SK-MEL-5 (cell line): ENCODE measurements at regions not wholly inside any gene's neighbourhood (a gene's known extent, or its start where the extent isn't known, plus 50 kb on each side); places are given as distances from the start of the nearest gene placed in this dataset.
A peak's percentile ranks its signal among the peaks of the same experiment; 100 is the strongest.
"Not testable (repeated sequence)": the region's sequence is repeated elsewhere in the genome, so short reads cannot be mapped to it uniquely, and the experiment has no call there.

ENCODE experiments used
- DNase-seq: peaks from one replicate; pipeline ENCODE4 v3.0.0-alpha.2; 2016; ENCODE audit warnings: low read depth, low spot score
- in situ Hi-C: cut with HindIII; loops from 2 replicates; pipeline ENCODE4 v1.10.0; 2016; ENCODE audit warnings: low sequenced_read_pairs, high pct_unique_total_duplicates, low pct_unique_long_range_greater_than_20kb

DNA sequence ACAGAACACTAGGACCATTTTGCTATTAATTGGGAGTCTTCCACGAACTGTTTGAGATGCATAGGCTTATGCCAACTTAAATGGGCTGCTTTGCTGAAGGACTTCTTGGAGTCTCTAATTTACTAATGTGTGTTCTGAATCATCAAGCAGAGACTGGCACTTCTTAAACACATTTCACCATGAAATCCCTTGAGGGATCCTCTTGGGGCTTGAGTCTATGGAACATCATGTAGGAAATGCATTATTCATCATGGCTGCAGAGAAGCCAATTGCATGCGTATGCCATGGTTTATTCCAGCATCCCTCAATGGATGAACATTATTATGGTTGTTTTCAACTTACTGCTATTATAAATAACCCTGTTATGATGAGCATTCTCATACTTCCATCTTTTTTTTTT, 73.4 kb downstream of the FGD2 start:
- no peak for DNase-seq
- in situ Hi-C loops, result no loop called here

DNA sequence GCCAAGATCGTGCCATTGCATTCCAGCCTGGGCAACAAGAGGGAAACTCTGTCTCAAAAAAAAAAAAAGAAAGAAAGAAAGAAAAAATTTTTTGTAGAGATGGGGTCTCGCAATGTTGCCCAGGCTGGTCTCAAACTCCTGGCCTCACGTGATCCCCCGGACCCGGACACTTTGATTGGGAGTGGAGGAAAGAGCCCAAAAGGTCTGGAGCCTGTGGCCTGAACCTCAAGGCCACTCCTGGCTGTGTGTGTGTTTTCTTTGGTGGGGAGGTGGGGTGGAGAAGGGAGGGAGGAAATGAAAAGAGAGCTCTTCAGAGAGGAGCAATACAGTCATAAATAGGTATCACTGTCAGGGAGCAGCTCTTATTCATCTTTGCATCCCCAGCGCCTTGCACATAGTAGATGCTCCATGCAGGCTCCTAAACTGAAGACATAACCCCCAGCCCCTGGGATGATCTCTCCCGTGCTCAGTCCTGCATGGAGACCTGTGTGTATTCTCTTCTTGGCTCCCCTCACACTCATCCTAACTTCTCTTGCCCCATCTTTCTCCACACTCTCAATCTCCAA, 75.7 kb downstream of the FGD2 start:
- in situ Hi-C loops, result no loop called here
- no peak for DNase-seq

DNA sequence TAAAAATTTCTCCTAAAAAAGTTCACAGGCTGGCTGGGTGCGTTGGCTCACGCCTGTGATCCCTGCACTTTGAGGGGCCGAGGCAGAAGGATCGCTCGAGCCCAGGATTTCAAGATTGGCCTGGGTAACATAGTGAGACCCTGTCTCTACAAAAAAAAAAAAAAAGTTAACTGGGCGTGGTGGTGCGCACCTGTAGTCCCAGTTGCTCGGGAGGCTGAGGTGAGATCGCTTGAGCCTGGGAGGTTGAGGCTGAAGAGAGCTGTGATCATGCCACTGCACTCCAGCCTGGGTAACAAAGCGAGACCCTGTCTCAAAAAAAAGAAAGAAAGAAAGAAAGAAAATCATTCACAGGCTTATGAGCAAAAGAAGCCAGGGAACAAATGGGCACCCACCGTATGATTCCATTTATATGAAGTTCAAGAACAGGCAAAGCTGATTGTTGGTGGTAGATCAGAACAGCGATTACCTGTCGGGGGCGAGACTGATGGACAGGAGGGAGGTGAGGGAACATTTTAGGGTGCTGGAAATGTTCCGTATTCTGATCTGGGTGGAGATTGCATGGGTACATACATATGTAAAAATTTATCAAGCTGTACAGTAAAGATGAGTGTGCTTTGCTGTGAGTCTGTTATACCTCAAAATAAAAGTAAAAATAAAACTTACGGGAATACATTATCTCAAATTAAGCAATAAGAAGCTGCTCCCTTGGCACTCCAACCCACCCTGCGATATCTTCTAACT, 77.1 kb downstream of the FGD2 start:
- no peak for DNase-seq
- in situ Hi-C loops, result no loop called here

DNA sequence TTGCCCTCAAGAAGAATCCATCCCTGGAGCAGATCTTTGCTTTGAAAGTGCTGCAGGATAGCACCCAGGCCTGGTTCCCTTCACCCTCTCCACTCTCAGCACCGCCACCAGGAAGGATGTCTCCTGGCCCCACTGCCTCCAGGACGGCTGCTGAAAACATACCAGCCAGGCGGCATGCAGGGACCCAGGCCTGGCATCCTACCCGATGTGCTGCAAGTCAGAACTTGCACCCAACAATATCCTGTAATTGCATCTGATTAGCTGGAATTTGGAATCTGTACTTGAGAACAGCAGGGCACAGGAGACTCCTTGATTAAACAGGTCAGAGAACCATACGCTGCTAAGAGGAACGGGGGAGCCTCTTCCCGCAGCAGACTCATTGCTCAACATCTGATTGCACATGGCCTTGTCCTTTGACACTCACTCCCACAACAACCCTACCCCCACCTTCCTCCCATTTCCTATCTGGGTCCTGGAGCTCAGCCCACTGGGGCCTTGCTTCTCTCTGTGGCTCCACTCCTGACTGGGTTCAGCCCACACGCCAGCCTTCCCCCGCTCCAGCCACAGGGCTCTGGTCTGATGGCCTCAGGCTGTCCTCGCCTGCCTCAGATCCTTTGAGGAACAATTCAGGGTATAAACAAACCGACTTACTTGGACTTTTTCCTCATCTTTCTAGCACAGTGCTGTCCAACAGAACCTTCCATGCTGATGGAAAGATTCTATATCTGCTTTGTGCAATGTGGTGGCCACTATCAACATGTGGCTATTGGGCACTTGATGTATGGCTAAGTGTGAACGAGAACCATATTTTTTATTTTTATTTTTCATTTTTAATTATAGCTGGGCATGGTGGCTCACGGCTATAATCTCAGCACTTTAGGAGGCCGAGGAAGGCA, 78.0 kb downstream of the FGD2 start:
- in situ Hi-C loops, result no loop called here

DNA sequence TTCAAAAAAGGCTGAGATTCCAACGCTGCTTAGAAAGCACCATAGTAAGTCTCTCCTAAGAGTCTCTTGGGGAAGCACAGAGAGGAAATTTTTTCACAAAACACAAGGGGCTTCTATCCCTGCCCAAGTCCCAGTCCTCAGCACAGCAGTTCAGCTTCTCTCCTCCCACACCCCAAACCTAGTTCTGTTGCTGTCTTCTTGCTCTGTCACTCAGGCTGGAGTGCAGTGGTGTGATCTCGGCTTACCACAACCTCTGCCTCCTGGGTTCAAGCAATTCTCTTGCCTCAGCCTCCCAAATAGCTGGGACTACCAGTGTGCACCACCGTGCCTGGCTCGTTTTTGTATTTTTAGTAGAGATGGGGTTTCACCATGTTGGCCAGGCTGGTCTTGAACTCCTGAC, 79.2 kb downstream of the FGD2 start:
- DNase-seq, in situ Hi-C loops: not testable (repeated sequence)

More for the DNA sequence above, 78.0 kb downstream of the FGD2 start:
- DNase-seq, result no peak

DNA sequence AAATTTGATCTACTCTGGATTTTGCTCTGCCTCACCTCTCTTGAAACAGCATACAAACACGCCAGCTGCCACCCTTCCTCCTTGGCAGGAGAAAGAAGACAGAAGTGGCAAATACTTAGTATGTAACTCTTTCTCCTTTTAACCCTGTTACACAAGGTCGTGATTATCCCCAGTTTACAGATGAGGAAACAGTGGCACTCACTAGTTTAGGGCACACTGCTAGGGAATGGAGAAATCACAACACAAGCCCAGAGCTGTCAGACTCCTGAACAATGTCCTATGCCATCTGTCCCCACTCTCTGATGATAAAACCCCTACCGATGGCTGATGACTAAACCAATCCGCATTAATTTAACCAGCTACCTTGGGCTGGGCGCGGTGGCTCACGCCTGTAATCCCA, 79.7 kb downstream of the FGD2 start:
- in situ Hi-C loops, result no loop called here
- DNase-seq, result no peak

DNA sequence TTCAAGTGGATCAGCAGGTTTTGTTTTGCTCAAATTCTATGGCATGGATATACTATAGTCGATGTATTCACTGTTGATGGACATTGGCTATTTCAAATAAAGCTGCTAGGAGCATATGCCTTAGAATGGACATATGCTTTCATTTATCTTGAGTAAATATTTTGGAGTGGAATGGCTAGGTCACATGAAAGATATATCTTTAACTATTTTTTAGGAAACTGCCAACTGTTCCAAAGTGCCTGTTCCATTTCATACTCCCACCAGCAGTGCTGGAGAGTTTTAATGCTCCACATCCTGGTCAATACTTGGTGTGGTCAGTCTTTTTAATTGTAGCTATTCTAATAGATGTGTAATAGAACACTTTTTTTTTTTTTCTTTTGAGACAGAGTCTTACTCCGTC, 81.1 kb upstream of the PIM1 start:
- no peak for DNase-seq
- in situ Hi-C loops, result no loop called here

DNA sequence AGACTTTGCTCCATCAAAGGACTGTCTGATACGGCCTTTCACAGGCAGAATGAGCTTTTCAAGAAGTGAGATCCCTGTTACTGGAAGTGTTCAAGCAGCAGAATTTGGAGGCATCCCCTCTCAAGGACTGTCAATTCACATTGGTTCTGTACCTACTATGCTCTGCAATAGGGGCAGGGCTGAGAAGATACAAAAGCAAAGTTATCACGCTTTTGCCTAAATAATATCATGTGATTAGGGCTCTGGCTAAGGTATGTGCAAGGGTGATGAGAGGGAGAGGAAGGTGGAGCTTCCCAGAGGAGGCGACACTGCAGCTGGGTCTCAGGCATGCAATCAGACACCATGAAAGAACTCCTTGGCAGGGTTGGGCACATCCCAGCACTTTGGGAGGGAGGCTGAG, 80.2 kb upstream of the PIM1 start:
- in situ Hi-C loops, result no loop called here
- DNase-seq, result no peak

DNA sequence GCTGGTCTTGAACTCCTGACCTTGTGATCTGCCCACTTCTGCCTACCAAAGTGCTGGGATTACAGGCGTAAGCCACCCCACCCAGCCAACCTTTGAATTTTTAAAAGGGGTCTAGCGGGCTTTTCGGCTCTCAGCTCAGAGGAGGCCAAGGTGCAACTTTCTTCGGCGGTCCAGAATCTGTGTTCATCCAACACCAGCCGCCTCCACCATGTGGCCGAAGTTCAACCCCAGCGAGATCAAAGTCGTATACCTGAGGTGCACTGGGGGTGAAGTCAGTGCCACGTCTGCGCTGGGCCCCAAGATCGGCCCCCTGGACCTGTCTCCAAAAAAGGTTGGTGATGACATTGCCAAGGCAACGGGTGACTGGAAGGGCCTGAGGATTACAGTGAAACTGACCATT, 78.8 kb upstream of the PIM1 start:
- in situ Hi-C loops, DNase-seq: not testable (repeated sequence)

DNA sequence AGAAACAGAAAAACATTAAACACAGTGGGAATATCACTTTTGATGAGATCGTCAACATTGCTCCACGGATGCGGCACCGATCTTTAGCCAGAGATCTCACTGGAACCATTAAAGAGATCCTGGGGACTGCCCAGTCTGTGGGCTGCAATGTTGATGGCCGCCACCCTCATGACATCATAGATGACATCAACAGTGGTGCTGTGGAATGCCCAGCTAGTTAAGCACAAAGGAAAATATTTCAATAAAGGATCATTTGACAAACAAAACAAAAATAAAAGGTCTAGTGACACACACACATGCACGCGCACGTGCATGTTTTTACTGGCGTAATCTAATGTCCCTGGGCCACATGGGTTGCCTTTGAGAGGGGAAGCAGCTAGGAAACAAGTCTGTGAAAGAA, 78.4 kb upstream of the PIM1 start:
- not testable (repeated sequence) for DNase-seq

DNA sequence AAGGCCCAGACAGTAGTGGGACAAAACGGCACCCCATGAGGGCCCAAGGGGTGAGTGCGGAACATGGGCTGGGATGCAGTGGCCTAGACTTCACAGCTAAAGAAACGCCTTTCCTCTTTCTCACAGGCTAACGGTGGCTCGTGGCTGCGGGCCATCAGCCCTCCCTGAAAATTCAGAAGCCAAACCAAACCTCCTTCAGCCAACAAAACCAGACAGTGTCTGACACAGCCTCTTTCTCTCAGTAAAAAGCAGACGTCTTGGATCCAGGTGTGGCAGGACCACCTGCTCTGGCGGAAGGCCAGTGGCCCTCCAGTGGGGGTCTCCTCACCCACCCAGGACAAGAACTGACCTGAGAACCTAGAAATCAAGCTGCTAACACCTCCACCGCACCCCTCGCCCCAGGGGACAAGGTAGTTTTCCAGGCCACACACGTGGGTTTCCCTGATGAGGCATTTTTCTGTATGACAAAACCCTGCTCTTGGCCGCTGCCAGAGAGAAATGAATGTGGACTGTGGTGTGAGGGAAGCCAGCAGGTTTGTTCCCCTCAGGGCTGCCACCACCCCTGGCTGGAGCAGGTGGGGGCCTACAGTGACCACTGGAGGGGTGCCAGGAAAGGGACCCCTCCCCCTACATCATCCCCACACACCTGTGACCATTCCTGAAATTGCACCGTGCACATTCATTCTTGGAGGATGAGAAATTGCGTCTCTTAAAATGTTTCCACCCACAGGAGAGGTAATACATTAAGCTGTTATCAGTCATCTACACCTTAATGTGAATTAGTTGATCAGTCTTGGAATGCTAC, 76.8 kb upstream of the PIM1 start:
- DNase-seq, result no peak
- in situ Hi-C loops, result no loop called here

More for the DNA sequence above, 78.4 kb upstream of the PIM1 start:
- in situ Hi-C loops, result not testable (repeated sequence)

DNA sequence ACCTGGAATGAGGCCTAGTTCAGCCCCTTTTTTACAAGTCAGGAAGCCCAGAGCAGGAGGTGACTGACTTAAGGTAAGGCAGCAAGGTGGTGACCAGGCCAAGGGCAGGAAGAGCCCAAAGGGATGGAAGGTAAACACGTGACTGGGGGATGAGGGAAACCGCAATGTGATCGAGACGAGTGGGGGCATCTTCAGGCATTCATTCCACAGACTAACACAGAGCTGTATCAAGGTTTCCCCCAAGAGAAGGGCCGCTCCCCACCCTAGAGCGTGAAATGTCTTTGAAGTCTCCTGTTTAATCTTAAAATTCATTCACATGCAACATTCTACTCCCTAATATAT, 76.3 kb upstream of the PIM1 start:
- no peak for DNase-seq
- in situ Hi-C loops, result no loop called here

DNA sequence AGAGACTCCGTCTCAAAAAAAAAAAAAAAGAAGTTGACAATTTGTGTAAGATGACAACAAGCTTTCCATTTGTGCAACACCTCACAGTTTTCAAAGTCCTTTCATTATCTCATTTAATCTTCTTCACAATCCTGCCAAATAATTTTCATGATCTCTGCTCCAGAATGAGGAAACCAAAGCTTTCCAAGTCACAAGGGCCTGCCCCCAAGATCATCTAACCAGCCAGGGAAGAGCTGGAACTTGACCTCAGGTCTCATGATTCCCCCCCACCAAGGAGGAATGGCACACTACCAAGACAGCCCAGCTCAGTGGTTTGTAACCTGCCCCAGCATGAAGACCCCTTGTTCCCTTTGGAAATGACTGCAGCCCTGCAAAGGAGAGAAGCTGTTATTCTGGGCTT, 74.0 kb upstream of the PIM1 start:
- in situ Hi-C loops, result no loop called here
- no peak for DNase-seq

DNA sequence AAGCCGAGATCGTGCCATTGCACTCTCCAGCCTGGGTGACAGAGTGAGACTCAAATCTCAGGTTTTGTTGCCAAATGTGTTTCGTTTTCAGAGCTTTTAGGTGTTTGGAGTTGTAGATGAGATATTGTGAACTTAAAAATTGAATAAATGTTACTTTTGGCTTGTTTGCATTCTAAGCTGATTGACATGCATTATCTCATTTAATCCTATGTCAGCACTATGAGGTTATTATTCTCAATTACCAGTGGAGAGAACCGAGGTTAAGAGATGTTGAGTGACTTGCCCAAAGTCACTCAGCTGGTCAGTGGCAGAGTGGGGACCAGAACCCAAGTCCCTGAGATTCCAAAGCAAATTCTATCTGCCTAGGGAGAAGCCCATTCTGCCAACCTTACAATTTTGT, 72.6 kb upstream of the PIM1 start:
- in situ Hi-C loops, result no loop called here

DNA sequence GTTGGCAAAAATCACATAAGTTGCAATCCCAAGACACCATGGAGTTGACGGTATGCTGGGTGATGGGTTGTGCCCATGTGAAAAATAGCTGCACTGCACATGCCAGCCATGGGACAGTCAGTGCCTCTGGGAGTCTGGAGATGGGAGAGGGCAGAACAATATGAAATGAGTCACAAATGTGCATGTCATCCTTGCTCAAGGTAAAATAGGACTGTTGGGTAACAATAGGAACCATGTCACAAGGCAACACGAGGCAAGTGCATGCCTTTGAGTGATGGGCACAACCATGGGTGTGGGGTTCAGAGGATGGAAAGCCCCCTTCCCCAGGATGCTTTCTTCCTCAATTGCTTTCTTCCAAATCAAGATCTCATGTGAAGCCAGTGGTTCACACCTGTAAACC, 70.5 kb upstream of the PIM1 start:
- peak; percentile 9 for DNase-seq
- in situ Hi-C loops, result no loop called here

More for the DNA sequence above, 72.6 kb upstream of the PIM1 start:
- DNase-seq, result no peak

DNA sequence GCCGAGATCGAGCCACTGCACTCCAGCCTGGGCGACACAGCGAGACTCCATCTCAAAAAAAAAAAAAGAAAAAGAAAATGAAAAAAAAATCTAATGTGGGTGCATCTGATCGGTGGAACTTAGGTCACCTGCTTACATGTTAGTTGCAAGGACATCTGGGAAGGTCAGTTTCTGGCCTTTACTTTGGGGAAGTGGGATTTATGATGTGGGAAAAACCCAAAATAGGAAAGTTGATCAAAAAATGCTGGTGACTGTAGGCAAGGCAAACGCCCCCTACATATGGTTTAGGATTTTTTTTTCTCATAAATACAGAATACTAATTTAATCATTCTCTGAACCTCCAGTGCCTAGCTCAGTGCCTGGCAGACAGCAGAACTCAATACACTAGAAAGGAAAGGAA, 69.2 kb upstream of the PIM1 start:
- no peak for DNase-seq
- in situ Hi-C loops, result no loop called here

DNA sequence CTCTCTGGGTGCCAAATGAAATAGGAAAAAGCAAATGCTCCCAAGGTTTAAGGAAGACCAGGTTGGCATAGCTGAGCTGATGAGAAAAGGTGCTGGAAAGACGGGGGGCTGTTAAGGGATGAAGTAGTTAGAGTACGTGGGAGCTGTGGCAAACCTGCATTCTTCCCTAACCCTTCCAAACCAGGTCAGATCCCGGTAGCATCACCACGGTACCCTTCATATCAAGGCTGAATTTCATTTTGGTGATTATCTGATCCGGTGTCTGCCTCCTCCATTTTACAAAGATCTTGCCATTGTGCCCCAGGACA, 68.0 kb upstream of the PIM1 start:
- no peak for DNase-seq
- in situ Hi-C loops, result no loop called here
